ENCODE measurements at regions not wholly inside any gene's neighbourhood (a gene's known extent, or its start where the extent isn't known, plus 50 kb on each side); places are given as distances from the start of the nearest gene placed in this dataset.

DNA sequence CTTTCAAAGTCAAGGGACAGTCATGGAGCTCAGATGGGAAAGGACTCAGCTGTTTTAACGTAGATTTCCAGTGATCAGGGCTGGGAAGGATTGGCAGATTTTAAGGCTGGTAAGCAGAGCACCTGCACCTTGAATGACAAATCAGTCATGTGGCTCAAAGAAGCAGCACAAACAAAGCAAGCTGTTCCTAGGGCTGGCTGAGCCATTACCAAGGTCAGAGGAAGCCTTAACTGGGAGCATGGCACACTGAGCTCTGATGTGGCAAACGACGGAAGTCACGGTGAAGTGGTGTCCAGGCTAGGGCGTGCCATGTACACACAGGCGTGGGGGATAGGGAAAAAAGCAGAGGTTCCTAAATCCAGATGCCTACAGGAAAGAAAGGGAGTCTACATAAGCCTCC, 84.6 kb upstream of the PFN2 start:
- DNase-seq: no peak

DNA sequence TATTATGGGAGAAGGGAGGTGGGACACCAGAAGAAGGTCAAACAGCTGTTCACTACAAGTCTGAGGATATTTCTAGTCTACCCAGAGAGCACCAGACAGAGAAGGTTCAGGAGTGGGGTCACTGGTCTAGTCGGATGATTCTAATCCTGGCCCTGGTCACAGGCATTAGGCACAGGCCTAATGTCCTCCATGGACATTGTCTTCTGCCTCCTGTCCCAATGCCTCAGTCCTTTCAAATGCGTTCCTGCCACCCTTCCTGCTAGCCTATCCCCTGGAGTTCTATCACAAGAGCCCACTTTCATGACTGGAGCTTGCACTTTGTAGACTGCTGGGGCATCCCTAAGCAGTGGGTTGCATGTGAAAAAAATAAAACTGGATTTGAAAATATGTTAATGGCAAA, 83.9 kb upstream of the PFN2 start:
- no peak for DNase-seq

DNA sequence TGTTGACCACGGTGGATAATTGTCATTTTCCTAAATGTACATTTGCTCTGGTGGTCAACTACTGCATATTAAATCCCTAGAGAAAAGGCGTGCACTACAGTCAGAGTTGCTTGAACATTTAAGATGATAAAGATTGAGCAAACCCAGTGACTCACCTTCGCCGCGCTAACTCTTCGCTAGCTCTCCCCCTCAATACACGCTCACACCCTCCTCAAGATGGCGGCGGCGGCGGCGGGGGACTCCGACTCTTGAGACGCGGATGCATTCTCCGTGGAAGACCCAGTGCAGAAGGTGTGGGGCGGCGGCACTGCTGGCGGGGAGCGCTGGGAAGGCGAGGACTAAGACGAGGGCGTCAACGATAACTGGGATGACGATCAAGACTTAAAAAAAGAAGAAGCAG, 79.8 kb upstream of the PFN2 start:
- DNase-seq: no peak

GRCh38 chr3:150049317-150049716, 78.6 kb upstream of the PFN2 start:
- DNase-seq: no peak

DNA sequence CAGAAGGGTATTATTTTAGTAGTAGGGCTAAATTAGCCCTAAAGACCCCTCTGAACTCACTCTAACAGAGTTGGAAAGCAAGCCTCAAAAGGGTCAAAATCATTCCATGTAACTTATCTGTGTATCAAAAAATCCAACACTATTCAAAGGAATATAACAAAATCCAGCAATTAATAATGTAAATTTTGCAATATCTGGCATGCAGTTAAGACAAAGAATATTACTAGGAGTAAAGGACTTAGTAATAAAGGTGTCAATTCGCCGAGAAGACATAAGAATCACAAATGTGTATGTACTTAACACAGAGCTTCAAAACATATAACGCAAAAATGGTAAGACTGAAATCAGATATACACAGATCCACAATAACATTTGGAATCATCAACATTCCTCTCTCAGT, 71.2 kb upstream of the PFN2 start:
- DNase-seq: no peak

GRCh38 chr3:150040097-150040496, 69.4 kb upstream of the PFN2 start:
- DNase-seq: no peak

DNA sequence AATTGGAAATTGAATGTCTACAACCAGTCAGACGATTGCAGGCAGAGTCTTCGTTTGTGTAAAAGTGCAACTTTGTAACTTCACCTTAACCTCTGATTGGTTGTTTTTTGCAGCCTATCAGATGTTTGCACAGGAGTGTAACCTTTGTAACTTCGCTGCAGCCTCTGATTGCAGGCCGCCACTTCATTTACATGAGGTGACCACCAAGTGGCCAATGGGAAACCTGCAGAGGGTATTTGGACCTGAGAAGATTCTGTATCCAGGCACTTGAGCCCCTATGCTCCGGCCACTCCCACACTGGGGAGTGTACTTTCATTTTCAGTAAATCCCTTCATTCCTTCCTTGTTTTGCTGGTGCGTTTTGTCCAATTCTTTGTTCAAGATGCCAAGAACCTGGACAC, 68.1 kb upstream of the PFN2 start:
- DNase-seq: no peak

- no peak for DNase-seq
Observed at GRCh38 chr3:150036780-150037179, 66.1 kb upstream of the PFN2 start.

DNA sequence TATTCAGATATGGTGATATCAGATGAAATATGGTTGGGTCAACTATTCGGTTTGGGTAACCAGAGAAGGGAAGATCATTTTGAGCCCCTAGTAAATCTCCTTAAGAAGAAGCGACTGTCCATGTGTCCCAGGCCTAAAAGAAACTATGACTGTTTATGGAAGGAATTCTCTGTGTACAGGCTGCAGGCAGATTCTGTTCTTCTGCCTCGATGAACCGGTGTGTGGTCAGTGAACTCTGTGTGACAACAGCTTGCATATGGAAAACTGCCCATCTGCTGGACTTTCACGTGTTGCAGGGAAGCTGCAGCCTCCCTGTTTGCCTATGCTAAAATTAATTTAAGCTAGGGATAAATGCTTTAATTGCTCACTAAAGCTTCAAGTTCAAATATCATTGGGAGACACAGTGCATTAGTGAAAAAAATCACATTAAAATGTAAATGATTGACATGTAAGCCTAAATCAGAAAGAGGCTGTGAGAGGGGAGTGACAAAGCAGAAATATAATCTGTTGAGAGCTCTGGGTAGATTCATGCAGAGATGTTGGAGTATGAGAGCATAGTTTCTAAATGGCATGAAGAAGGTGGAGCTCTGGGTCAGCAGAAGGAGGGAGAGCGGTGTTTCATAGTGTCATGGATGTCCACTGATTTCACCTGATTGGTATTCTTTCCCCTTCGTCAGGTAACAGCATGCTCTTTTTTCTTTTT, 65.4 kb upstream of the PFN2 start:
- no peak for DNase-seq

DNA sequence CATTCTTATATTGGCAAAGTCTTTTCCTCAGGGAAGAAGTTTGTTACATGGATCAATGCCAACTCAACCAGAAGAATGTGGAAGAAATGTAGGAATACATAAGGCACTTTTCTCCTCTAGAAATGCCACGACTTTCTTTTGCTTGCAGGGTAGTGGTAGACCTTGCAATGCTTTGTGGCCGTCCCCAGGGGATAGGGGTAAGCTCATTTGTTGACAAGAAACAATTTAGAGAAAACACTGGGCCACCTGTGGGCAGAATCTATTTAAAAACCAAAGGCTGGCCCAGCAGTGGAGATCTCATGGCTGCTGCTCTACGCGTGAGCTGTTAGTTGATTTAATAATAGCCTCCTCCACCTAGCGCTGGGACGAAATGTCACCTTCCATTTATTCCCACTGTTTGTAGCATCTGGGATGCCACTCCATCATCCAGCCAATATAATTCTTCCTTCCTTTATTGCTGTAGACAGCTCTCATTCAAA, 64.6 kb upstream of the PFN2 start:
- no peak for DNase-seq

GRCh38 chr3:150033721-150034120, 63.0 kb upstream of the PFN2 start:
- DNase-seq: no peak

DNA sequence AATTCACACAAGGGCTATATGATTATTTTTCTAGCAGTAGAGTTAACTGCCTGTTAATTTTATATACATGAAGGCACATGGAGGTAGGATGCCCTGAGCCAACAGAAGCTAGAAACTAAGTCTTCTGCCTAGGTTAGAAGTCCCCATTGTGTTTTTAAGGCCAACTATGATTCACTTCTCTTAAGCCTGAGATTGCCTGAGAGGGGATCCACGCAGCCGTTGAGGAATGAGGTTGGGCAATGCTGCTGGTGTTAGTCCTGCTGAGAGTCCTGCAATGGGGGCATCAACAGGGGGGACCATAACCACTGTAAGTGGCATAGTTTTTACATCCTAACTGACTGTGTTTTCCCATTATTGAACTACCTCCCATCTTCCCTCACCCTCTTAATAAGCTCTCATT, 60.1 kb upstream of the PFN2 start:
- no peak for DNase-seq

DNA sequence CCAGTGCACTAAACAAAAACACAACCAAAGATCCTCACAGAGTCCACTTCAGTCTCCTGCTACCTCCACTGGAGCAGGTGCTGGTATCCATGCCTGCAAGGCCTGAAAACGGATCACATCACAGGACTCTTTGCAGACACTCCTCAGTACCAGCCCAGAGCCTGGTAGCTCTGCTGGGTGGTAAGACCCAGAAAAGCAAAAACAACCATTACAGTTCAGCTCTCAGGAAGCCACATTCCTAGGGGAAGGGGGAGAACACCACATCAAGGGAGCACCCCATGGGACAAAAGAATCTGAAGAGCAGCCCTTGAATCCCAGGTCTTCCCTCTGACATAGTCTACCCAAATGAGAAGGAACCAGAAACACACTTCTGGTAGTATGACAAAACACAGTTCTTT, 52.5 kb upstream of the PFN2 start:
- DNase-seq: no peak

DNA sequence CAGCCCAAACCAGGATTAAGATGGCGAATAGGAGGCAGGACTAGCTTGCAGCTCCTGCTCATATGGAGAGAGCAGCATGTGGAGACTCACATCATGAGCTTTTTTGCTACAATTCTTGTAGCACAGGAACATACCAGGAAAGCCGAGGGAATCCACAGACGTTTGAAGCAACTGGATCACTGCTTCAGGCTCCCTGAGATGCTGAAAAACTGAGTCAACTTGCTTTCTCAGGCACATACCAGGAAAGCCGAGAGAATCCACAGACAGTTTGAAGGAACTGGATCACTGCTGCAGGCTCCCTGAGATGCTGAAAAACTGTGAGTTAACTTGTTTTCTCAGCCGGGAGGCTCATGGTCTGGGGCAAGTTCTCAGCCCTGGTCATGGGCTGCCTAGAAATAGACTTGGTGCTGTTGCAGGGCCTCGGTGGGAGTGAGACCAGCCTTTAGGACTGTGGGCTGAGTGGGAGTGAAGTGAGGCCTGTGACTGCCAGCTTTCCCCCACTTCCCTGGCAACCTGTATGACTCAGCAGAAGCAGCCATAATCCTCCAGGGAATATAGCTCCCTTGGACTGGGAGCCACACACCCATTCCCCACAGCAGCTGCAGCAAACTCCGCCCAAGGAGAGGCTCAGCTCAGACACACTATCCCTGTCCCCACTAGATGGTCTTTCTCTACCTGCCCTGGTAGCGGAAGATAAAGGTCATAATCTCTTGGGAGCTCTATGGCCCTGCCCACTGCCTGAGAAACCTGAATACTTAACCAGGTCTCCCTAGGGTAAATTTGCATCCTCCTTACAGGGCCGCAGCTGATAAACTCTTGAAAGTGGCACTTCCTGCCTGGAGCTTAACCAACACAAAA, 51.9 kb upstream of the PFN2 start:
- DNase-seq: no peak

DNA sequence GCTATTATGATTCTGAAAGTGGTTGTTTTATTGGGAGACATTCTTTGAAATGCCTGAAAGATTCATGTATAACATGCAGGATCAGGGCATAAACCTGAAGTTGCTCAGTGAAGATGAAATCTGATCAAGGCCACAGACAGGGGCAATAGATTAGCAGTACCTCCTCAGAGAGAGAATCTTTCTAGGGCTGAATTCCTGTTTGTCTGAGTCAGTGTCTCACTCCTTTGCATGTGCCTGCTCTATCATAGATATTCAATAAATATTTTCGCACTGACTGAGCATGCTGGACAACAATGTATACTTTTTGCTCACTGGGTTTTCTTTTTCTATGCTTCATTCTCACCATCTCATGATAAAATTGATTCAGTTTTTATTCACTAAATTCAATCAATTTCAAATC, 49.8 kb upstream of the PFN2 start:
- DNase-seq: no peak

Measured in activated CD4-positive, CD25-positive, alpha-beta regulatory T cell treated with anti-CD3 and anti-CD28 coated beads, Interleukin-2, amount 50 U/mL, for 72 hours (primary cell).